ENCODE measurements at regions not wholly inside any gene's neighbourhood (a gene's known extent, or its start where the extent isn't known, plus 50 kb on each side); places are given as distances from the start of the nearest gene placed in this dataset.
A peak's percentile ranks its signal among the peaks of the same experiment; 100 is the strongest.
"Not testable (repeated sequence)": the region's sequence is repeated elsewhere in the genome, so short reads cannot be mapped to it uniquely, and the experiment has no call there.

GRCh38 chr11:71638801-71639519 is 56.3 kb upstream of the KRTAP5-11 start:
- H3K4me3 Mint-ChIP-seq, H3K4me1 Mint-ChIP-seq, H3K9me3 Mint-ChIP-seq, H3K36me3 Mint-ChIP-seq, H3K27ac Mint-ChIP-seq: not testable (repeated sequence)
- peaks cover 40% of the 10 kb centered on the region for H3K27me3 Mint-ChIP-seq
- peak; percentile 72 for DNase-seq

- not testable (repeated sequence) for H3K4me3 Mint-ChIP-seq, H3K27ac Mint-ChIP-seq, DNase-seq, H3K4me1 Mint-ChIP-seq, H3K36me3 Mint-ChIP-seq, H3K9me3 Mint-ChIP-seq
- H3K27me3 Mint-ChIP-seq = peaks cover 40% of the 10 kb centered on the region
Measured at GRCh38 chr11:71639520-71639849, 56.8 kb upstream of the KRTAP5-11 start.

GRCh38 chr11:71639916-71640315 is 57.2 kb upstream of the KRTAP5-11 start:
- not testable (repeated sequence) for H3K4me1 Mint-ChIP-seq

GRCh38 chr11:71647078-71647477 is 64.4 kb upstream of the KRTAP5-11 start:
- H3K4me3 Mint-ChIP-seq, H3K27me3 Mint-ChIP-seq, DNase-seq, H3K4me1 Mint-ChIP-seq, H3K9me3 Mint-ChIP-seq, H3K27ac Mint-ChIP-seq, H3K36me3 Mint-ChIP-seq: not testable (repeated sequence)

More at GRCh38 chr11:71639916-71640315, 57.2 kb upstream of the KRTAP5-11 start:
- not testable (repeated sequence) for DNase-seq, H3K27ac Mint-ChIP-seq, H3K9me3 Mint-ChIP-seq, H3K36me3 Mint-ChIP-seq
- Mint-ChIP-seq H3K27me3 (peaks cover 43% of the 10 kb centered on the region), H3K4me3 (peak overlapping the region; percentile 34)

- DNase-seq, H3K4me1 Mint-ChIP-seq, H3K36me3 Mint-ChIP-seq, H3K27ac Mint-ChIP-seq, H3K4me3 Mint-ChIP-seq, H3K9me3 Mint-ChIP-seq, H3K27me3 Mint-ChIP-seq: not testable (repeated sequence)
Measured at GRCh38 chr11:71652998-71653397, 70.3 kb upstream of the KRTAP5-11 start.

GRCh38 chr11:71654423-71654822 is 71.7 kb upstream of the KRTAP5-11 start:
- not testable (repeated sequence) for H3K36me3 Mint-ChIP-seq, H3K4me1 Mint-ChIP-seq, H3K27ac Mint-ChIP-seq, H3K27me3 Mint-ChIP-seq, H3K9me3 Mint-ChIP-seq, H3K4me3 Mint-ChIP-seq, DNase-seq

- DNase-seq, H3K27me3 Mint-ChIP-seq, H3K27ac Mint-ChIP-seq, H3K4me3 Mint-ChIP-seq, H3K9me3 Mint-ChIP-seq, H3K4me1 Mint-ChIP-seq, H3K36me3 Mint-ChIP-seq: not testable (repeated sequence)
Measured at GRCh38 chr11:71655041-71655440, 72.4 kb upstream of the KRTAP5-11 start.

- H3K36me3 Mint-ChIP-seq, H3K4me3 Mint-ChIP-seq, H3K9me3 Mint-ChIP-seq, H3K27ac Mint-ChIP-seq, DNase-seq, H3K27me3 Mint-ChIP-seq, H3K4me1 Mint-ChIP-seq: not testable (repeated sequence)
Measured at GRCh38 chr11:71656513-71656912, 73.8 kb upstream of the KRTAP5-11 start.

- not testable (repeated sequence) for H3K9me3 Mint-ChIP-seq
Measured at GRCh38 chr11:71664941-71665340, 82.3 kb upstream of the KRTAP5-11 start.

GRCh38 chr11:71698110-71698509 is 115.4 kb upstream of the KRTAP5-11 start:
- not testable (repeated sequence) for H3K9me3 Mint-ChIP-seq, DNase-seq, H3K4me1 Mint-ChIP-seq, H3K4me3 Mint-ChIP-seq, H3K27ac Mint-ChIP-seq, H3K36me3 Mint-ChIP-seq, H3K27me3 Mint-ChIP-seq

More at GRCh38 chr11:71664941-71665340, 82.3 kb upstream of the KRTAP5-11 start:
- not testable (repeated sequence) for H3K4me3 Mint-ChIP-seq, H3K36me3 Mint-ChIP-seq, H3K27ac Mint-ChIP-seq, H3K4me1 Mint-ChIP-seq, DNase-seq
- peaks cover 20% of the 10 kb centered on the region for H3K27me3 Mint-ChIP-seq

GRCh38 chr11:71698961-71699360 is 116.3 kb upstream of the KRTAP5-11 start:
- not testable (repeated sequence) for H3K27me3 Mint-ChIP-seq, H3K36me3 Mint-ChIP-seq, H3K4me3 Mint-ChIP-seq, DNase-seq, H3K9me3 Mint-ChIP-seq, H3K27ac Mint-ChIP-seq, H3K4me1 Mint-ChIP-seq

- not testable (repeated sequence) for H3K36me3 Mint-ChIP-seq, DNase-seq, H3K27ac Mint-ChIP-seq, H3K4me3 Mint-ChIP-seq, H3K9me3 Mint-ChIP-seq, H3K27me3 Mint-ChIP-seq, H3K4me1 Mint-ChIP-seq
Measured at GRCh38 chr11:71701435-71702291, 119.0 kb upstream of the KRTAP5-11 start.

GRCh38 chr11:71705086-71705737 is 122.5 kb upstream of the KRTAP5-11 start:
- not testable (repeated sequence) for H3K27me3 Mint-ChIP-seq, H3K9me3 Mint-ChIP-seq, H3K4me3 Mint-ChIP-seq, H3K27ac Mint-ChIP-seq, H3K36me3 Mint-ChIP-seq, H3K4me1 Mint-ChIP-seq, DNase-seq

- not testable (repeated sequence) for H3K4me1 Mint-ChIP-seq, H3K27me3 Mint-ChIP-seq, H3K4me3 Mint-ChIP-seq, H3K36me3 Mint-ChIP-seq, H3K9me3 Mint-ChIP-seq, DNase-seq, H3K27ac Mint-ChIP-seq
Measured at GRCh38 chr11:71705738-71706432, 123.2 kb upstream of the KRTAP5-11 start.

GRCh38 chr11:71707083-71707482 is 124.4 kb upstream of the KRTAP5-11 start:
- not testable (repeated sequence) for H3K36me3 Mint-ChIP-seq, H3K27ac Mint-ChIP-seq, DNase-seq, H3K4me3 Mint-ChIP-seq, H3K27me3 Mint-ChIP-seq, H3K9me3 Mint-ChIP-seq, H3K4me1 Mint-ChIP-seq
